GM19455 (cell line): ENCODE measurements at regions not wholly inside any gene's neighbourhood (a gene's known extent, or its start where the extent isn't known, plus 50 kb on each side); places are given as distances from the start of the nearest gene placed in this dataset.

ENCODE experiments used
- ATAC-seq: cut with Tn5 transposase; IDR thresholded peaks from one replicate; pipeline ENCODE4 v1.9.1; 2021; ENCODE audit not compliant: unreplicated experiment

DNA sequence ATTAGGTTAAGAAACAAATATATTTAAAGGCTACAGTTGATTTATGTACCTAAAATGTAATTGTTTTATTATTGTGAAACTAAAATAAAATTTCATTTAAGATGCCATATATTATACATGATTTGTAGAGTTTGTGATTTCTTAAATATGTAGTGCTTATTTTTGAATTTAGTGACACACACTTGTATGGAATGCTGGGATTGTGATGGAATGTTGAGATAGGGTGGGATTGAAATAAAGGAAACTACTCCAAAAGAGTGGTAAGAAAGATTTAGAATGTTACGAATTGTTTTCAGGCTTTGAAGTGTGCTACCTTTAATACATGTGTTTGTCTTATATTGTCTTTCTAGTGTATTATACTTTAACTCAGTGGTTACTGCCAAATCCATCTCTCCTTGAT is 330.3 kb upstream of the PITX2 start:
- no peak for ATAC-seq

DNA sequence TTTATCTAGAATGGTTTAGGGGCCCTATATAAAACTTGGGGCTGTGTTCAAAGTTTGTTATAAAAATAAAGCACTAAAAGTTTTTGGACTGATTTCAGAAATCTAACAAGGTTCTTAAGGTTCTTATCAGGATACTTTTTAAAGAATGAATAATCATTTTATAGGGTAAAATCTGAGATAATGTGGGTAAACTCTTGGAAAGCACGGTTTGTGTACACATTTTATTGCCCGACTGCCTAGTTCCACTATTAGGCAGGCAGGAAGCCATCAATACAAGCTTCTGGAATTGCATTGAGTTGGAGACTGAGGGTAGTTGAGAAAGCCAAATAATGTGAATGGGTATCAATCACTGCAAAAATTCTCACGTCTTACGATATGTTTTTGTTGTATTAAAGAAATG is 331.0 kb upstream of the PITX2 start:
- ATAC-seq, result no peak

DNA sequence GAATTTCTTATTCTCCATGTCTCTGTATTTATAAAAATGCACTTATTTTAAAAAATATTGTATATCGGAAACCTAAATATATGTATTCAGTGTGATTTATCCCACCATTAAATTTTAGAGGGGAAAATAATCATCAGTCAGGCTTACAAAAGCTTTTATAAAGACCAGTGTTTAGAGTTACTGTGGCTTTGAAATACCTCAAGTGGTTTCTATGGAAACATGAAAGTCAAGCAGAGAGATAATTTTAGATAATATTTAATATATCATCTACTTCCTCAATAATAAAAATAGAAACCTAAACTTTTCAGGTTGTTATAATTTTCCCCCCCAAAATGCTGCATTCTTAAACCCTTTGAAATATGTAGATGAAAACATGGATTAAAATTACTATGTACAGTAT is 332.9 kb upstream of the PITX2 start:
- no peak for ATAC-seq

DNA sequence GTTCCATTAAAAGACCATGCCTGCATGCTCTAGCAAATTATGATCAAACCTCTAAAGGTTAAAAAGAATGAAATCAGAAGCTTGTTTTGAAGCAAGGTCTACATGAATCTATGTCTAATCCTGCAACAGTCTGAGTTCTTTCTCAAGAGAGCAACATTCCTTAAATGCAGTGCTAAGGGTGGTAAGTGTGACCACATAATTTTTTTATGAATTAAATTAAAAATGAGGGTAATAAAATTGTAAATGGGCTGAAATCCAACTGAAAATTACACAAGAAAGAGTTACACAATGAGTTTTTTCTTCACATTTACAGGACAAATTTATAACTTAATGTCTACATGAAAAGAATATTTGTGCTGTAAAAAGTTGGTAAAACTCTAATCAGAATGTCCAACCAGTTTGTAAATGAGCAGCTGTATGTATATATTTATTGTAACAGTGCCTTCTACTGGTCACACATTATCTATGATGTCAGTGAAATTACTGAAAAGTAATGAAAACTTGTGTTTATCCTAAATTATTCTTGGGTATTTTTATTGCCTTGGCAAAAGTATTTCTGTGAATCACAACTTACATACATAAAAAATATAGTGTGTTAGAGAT is 336.3 kb upstream of the PITX2 start:
- no peak for ATAC-seq

DNA sequence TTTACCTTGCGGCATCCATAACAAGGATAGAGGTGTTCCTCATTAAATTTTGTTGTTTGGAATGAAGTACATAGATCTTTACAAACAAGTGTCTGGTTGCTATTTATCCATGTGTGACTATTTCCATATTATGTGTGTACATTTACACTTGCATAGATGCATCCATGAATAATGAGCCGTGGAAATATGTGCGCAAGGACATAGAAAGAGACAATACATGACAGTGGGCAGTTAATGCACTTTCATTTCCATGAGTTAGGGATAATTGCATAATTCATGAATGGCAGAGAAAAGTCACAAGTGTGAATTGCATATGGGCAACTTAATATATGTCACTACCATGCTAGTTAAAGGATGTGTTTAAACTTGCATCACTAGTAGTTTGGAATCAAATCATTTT is 338.2 kb upstream of the PITX2 start:
- no peak for ATAC-seq

DNA sequence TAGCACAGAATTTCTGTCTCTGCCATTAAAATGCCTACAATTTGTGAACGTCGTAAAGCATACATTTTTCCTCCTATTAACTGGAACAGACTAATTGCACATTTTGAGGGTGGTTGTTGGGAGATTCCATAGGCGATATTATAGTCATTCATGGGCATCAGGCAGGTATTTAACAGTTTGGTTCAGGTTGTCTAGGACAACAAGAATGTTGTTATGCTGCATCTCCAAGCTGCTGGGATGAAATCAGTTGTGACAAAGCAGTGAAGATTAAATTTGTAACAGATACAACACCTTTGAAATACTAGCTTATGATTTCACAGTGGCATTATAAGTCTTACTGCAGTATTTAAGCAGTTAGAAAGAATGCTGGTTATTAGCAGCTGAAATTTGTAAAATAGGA is 339.7 kb upstream of the PITX2 start:
- ATAC-seq, result no peak

DNA sequence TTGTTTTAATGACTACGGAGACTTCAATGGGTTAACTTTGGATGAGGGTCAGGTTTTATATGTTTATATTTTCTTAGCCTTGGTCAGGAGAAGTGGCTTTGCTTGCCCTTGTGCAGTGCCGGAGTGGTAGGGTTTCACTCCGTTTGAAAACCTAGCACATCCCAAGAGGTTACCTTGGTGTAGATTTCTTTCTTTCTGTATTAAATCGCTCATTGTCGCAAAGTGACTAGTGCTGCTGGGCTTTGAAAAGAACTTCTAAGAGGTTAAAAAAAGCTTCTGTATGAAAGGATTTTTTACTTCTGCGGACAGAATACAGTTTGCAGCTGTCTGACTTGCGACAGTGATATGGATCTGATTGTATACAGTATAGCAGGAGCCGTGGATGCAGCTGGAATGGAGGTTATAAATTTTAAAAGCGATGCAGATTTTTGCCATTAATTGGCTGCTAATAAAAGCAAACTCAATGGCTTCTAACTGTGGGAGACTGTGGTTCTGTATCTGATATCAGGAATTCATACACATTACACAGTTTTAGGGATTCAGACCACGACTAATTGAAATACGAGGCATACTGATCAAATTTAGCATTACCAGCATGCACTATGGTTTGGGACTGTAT is 340.9 kb upstream of the PITX2 start:
- no peak for ATAC-seq

DNA sequence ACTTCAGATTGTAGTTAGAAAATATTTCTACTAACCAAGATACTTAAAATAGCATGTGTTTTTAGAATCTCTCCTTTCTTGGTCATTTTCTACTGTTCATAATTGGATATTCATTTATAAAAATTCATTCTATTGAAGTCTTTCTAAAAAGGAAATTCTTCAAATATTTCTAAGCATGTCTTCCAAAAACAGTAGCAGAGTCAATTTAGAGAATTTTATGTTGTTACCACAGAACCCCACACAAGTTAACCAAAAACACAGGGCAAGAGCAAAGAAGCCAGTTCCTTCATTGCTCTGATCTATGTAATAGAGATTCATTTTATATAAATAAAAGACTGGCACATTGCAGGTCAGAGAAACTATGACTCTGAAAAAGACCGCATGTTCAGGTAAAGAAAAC is 345.1 kb upstream of the PITX2 start:
- ATAC-seq, result no peak

DNA sequence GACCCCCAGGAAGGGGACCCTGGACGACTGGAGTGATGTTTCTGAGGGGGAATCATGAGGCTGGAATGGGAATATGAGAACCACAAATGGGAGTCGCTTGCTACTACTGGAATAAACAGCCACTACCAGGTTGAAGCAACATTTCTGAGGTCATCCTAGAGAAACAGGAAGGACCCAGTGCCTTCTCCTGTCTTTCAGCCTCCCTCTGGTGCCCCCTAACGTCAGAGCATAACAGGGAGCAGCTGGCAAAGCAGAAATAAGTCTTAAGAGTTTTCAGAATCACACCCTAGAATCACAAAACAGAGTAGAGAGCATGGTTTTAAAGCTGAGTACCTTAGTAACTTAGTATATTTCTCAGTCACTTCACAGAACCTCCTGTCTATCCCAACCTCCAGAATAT is 347.8 kb upstream of the PITX2 start:
- no peak for ATAC-seq

DNA sequence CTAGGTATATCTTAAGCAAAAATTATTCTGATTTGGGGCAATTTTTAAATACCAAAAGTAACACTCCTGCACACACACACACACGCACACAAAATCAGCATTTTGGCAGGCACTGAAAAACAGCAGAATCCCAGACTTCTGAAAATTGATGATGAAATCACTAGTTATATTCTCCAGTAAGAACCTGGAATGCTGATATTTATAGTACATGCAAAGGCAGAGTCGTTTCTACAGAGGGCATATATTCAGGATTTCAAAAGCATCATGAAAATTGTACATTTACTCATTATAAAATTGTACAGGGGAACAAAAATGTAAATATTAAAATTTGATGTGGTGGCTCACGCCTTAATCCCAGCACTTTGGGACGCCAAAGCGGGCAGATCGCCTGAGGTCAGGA is 352.5 kb upstream of the PITX2 start:
- no peak for ATAC-seq

DNA sequence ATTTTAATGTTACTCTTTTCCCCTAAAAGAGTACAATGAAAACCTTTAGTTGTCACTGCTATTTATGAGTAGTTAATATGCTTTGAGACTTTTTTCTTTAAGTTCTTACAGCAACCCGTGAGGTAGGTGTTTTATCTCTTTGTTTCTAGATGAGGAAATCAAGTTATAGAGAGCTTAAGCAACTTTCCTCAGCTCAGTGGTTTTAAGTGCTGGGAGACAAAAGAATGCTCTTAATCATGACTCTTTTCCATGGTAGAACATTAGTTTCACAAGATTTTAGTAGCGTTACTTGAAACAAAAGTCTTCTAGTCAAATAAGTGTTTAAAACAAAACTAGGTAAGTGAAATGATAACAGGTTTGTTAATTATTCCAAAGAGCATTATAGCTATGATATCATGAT is 354.7 kb upstream of the PITX2 start:
- no peak for ATAC-seq

DNA sequence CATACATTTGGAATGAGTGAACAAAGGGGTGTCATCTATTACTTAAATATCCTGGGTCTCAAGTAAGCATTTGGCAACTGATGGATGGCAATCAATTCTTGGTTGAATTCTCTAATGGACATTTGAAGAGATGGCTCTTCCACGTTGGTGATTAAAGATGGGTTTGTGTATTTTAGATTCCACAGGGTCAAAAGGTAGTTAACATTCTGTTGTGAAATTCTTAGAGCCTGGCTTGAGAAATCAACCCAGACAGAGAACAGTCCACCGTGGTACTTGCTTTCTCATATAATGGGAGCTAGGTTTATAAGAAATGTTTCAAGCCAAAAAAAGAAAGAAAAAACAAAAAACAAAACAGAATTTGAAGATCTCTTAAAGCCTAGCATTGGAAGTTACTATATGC is 355.9 kb upstream of the PITX2 start:
- no peak for ATAC-seq

DNA sequence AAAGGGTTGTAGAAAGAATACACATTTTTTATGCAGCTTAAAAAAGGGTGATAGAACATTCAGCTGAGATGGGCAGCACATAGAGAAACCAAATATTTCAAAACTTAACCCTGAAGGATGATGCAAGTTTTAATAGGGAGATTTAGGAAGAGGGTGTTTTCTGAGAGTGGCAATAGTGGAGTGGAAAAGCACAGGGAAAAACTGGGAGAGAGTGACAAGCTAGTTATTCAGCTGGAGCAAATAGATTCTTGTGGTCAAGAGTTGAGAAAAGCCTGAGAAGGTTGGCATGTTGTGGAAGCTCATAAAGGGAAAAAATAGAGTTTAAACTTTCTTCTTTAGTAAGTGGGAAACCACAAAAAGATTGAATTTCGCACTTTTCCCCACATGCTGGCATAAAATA is 359.6 kb upstream of the PITX2 start:
- no peak for ATAC-seq

DNA sequence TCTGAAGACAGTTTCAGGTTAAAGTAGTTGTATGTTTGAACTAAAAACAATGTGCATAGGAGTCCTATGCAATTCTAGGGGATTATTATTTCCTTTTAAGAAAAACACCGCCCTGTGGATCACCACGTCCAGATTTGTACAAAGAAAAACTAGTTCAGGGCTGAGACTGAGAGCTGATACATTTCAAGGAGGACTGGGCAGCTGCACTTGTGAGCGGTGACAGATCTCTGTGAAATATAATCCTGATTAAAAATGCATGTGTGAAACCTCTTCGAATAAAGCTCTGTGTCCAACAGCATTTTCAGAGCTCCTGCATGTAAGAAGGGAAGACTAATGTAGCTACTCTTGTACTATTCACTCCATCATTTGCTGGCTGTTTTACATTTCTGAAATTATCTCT is 365.8 kb upstream of the PITX2 start:
- ATAC-seq, result no peak

DNA sequence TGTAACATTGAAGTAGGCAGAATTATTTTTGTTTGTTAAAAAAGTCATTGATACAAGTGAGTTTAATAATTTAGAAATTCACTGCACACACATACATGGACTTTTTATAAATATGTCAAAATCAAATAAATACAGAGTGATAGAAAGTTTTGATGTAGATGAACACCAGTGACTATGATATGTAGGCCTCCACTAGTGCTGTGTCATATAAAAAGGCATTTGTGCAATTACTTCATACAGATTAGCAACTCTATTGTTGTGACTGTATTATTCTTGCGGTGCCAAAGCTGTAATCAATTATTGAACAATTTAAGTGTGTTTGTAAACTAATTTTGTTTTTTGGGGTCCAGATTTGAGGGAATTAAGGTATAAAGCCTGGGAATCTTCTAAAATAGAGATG is 366.2 kb upstream of the PITX2 start:
- ATAC-seq, result no peak

DNA sequence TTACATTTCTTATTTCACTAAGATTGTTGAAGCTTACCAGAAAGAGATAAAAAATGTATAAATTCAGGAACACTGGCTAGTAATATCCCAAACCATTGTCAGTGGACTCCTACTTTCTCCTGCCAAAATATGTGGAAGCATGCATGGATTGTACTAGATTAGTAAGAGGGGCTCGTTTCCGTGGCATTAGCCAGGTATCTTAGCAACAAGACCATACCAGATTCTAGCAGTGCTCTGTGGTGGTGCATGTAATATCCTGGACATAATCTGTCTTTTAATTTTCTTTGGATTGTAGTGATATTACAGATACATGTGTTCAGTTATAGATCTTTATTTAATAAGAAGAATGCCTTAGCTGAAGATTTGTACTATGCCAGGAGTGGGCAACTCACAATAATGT is 371.9 kb upstream of the PITX2 start:
- ATAC-seq, result no peak

DNA sequence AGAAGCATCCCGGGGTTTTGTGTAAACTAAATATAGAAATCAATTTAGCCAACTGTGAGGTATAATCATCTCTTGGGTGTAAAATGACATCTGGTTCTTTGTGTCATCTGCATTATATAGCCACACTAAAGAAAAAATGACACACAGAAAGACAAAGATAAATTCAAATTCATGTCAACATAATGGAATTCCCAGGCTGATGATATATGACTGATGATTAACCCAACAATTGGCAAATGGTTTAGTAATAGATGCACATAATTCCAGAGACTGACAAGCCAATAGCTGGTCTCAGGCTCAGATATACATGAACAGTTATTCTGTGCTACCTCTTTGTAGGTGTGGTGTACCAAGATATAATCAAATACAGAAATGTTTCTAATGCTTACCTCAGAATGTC is 375.4 kb upstream of the PITX2 start:
- no peak for ATAC-seq

DNA sequence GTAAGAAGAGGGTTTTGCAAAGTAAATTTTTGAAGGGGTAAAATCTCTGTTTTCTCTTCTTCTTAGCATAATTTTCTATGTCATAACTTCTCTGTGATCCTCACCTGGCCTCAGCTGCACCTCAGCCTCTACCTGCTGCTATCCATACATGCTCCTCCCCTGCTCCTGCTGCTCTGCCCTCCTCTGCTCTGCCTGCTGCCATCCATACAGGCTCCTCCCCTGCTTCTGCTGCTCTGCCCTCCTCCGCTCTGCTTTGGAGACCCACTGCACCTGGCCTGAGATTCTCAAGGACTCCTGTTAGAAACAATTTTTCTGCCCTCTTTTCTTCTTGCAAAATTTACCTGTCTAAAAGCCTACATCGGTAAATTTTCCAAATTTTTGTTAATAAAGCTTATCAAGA is 388.6 kb upstream of the PITX2 start:
- ATAC-seq, result no peak

DNA sequence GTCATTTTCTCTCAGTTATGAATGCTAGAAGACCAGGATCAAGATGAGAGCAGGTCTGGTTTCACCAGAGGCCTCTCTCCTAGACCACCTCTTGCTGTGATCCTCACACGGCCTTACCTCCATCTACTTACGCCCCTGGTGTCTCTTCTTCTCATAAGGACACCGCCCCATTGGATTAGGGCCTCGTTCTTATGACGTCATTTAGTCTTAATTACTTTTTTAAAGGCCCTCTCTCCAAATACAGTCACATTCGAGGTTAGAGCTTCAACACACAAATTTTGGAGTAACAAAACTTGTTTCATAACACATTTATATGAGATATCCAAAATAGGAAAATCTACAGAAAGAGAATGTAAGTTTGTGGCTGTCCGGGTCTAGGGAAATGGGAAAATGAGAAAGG is 391.0 kb upstream of the PITX2 start:
- ATAC-seq, result no peak

DNA sequence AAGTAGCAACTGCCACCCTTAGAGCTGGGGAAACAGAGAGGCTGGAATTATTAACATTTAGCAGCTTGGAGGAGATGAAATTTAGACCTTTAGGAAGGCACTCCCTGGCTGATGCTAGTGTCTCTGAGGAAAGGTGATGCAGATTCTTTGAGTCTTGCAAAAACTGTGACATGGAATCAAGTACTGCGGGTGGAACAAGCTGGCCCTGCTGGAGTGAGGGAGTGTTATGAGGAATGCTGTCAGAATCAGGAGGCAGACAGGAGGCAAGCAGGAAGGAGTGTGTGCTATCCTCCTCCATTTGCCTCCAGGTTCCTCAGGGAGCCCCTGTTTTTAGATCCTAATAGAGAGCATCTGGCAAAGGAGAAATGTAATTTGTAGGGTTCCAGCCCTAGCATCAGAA is 391.7 kb upstream of the PITX2 start:
- no peak for ATAC-seq

DNA sequence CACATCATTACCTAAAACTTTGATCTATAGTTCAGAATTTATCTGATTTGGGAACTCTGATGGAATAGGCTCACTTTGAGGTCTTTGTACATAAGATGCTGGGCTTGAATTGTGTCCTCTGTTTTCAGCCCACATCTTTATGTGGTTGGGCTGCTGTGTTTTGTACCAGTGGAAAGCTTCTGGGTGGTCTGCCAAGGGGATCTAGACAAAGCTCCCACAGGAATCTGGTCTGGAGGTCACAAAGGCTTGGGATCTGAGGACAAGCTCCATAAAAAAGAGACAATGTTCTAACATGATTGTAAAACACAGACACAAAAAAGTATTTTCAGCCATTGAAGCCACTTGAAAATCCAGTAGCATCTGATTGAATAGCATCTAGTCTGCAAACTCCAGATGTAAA is 393.5 kb upstream of the PITX2 start:
- no peak for ATAC-seq

DNA sequence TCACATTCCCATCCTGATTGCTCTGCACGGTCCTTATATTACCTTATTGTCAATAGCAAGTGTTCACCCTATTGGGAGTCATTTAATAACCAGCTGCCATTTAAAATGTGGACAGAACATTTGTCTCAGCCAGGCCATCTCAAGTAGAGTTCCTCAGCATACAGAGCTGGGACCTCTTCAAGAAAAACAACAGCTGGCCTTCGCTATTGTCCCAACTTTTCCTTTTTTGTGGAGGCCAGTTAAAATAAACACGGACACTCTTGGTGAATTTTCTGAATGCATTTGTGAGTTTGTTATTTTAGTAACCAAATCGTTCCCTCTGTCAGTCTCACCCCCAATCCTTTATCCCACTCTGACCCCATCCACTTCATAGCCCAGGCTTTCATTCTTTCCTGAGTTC is 395.3 kb upstream of the PITX2 start:
- no peak for ATAC-seq

DNA sequence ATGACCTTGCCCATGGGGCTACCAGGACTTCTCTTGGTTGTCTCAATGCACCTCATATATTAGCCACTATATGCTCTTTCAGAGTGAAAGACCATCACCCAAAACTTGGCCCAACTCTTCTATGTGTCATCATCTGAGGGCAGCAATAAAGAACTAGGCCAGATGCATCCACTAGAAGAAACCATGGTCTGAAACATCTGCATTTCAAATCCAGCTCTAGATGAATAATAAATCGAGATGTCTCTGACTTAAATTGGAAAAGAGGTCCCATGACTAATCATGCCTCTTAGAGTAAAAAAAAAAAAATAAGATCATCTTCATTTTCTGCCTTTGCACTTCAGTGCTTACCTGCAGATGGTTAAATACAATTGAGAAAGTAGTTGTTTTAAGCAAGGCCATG is 397.6 kb upstream of the PITX2 start:
- ATAC-seq, result no peak
